ENCODE measurements at regions not wholly inside any gene's neighbourhood (a gene's known extent, or its start where the extent isn't known, plus 50 kb on each side); places are given as distances from the start of the nearest gene placed in this dataset.

DNA sequence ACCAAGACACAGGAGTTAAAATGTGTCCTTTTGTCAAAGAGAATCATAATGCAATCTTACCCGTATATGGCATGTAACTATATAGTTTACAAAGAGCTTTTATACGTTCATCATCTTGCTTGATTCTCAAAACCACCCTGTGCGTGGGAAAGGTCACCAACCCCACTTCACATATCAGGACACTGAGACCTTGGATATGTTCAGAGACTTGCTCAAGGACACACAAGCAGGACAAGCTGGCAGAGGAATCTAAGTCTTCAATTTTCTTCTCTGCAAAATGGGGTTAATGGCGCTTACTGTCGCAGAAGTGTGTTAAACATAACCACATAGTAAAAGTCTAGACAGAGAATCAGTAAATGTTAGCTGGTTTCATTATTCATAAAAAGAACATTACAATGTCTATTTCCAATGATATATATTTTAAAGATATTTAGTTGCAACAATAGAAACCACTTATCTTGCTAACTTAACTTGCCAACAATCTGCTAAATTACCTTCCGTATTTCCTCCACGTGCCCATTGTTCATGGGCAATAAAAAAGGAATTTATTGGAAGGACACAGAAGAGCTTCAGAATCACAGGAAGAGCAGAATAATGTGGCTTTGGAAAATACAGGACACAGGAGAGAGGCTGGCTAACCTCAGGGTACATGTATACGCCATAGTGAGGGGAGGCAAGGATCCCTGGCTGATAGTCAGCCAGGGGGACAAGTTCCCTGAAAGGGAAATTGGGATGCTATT, 64.6 kb upstream of the TAPT1 start:
- TF ChIP-seq POLR2A (IDR thresholded peaks at IDR 0.05; ENCODE audit: low read depth, low read length) (no peak), POLR2AphosphoS5 (IDR thresholded peaks at IDR 0.05; ENCODE audit: low read depth, low read length) (no peak)
